ENCODE measurements at regions not wholly inside any gene's neighbourhood (a gene's known extent, or its start where the extent isn't known, plus 50 kb on each side); places are given as distances from the start of the nearest gene placed in this dataset.
"Not testable (repeated sequence)": the region's sequence is repeated elsewhere in the genome, so short reads cannot be mapped to it uniquely, and the experiment has no call there.

- no peak for DNase-seq (ENCODE audit: low spot score)
- in situ Hi-C loops (cut with MboI; ENCODE audit: low pct_unique_long_range_greater_than_20kb, low sequenced_read_pairs, unreplicated experiment) = no loop called here
- TF ChIP-seq, protein P1, sequence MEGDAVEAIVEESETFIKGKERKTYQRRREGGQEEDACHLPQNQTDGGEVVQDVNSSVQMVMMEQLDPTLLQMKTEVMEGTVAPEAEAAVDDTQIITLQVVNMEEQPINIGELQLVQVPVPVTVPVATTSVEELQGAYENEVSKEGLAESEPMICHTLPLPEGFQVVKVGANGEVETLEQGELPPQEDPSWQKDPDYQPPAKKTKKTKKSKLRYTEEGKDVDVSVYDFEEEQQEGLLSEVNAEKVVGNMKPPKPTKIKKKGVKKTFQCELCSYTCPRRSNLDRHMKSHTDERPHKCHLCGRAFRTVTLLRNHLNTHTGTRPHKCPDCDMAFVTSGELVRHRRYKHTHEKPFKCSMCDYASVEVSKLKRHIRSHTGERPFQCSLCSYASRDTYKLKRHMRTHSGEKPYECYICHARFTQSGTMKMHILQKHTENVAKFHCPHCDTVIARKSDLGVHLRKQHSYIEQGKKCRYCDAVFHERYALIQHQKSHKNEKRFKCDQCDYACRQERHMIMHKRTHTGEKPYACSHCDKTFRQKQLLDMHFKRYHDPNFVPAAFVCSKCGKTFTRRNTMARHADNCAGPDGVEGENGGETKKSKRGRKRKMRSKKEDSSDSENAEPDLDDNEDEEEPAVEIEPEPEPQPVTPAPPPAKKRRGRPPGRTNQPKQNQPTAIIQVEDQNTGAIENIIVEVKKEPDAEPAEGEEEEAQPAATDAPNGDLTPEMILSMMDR (IDR thresholded peaks at IDR 0.05; ENCODE audit: extremely low read depth, insufficient read depth, missing control alignments) = no peak
Measured at GRCh38 chr15:25095179-25095578, 140.4 kb downstream of the SNRPN start.

DNA sequence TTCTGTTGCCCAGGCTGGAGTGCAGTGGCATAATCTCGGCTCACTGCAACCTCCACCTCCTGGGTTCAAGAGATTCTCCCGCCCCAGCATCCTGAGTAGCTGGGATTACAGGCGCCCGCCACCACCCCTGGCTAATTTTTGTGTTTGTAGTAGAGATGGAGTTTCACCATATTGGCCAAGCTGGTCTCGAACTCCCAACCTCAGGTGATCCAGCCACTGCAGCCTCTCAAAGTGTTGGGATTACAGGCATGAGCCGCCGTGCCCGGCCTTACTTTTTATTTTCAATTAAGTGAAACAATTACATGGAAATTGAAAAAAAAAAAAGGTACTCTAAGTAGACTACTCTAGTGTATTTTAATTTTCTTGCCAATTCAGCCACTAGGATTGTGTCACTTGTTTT is 145.2 kb downstream of the SNRPN start:
- in situ Hi-C loops (cut with MboI; ENCODE audit: low pct_unique_long_range_greater_than_20kb, low sequenced_read_pairs, unreplicated experiment); DNase-seq (ENCODE audit: low spot score): not testable (repeated sequence)

GRCh38 chr15:25106209-25106608 is 151.4 kb downstream of the SNRPN start:
- DNase-seq (ENCODE audit: low spot score) = no peak
- in situ Hi-C loops (cut with MboI; ENCODE audit: low pct_unique_long_range_greater_than_20kb, low sequenced_read_pairs, unreplicated experiment) = no loop called here
- TF ChIP-seq, protein P1 (IDR thresholded peaks at IDR 0.05; ENCODE audit: extremely low read depth, insufficient read depth, missing control alignments) = no peak

- TF ChIP-seq, protein P1 (IDR thresholded peaks at IDR 0.05; ENCODE audit: extremely low read depth, insufficient read depth, missing control alignments) = no peak
- in situ Hi-C loops (cut with MboI; ENCODE audit: low pct_unique_long_range_greater_than_20kb, low sequenced_read_pairs, unreplicated experiment) = no loop called here
- no peak for DNase-seq (ENCODE audit: low spot score)
Measured at GRCh38 chr15:25133804-25134203, 179.0 kb downstream of the SNRPN start.

- TF ChIP-seq, protein P1 (IDR thresholded peaks at IDR 0.05; ENCODE audit: extremely low read depth, insufficient read depth, missing control alignments) = no peak
- in situ Hi-C loops (cut with MboI; ENCODE audit: low pct_unique_long_range_greater_than_20kb, low sequenced_read_pairs, unreplicated experiment) = no loop called here
- DNase-seq (ENCODE audit: low spot score) = no peak
Measured at GRCh38 chr15:25134546-25134945, 179.8 kb downstream of the SNRPN start.

DNA sequence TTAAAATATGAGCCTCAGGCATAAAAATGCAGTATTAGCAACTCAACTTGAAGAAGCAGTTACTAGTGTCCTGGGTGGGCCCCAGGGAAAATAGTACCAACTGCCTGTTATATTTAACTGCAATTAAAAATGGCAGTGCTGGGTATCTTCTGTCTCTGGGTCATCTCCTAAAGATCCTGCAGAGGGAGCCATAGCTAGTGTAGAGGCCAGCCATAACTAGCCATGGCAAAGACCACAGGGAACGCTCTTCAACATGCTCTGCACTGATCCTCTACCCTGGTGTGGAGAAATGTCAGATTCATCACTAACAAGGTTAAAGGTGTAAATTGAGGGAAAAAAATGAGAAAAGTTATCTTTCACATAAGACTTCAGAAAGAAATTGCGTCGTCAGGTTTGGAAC is 181.3 kb downstream of the SNRPN start:
- DNase-seq (ENCODE audit: low spot score) = no peak
- TF ChIP-seq, protein P1 (IDR thresholded peaks at IDR 0.05; ENCODE audit: extremely low read depth, insufficient read depth, missing control alignments) = peak; percentile 34
- in situ Hi-C loops (cut with MboI; ENCODE audit: low pct_unique_long_range_greater_than_20kb, low sequenced_read_pairs, unreplicated experiment) = no loop called here

DNA sequence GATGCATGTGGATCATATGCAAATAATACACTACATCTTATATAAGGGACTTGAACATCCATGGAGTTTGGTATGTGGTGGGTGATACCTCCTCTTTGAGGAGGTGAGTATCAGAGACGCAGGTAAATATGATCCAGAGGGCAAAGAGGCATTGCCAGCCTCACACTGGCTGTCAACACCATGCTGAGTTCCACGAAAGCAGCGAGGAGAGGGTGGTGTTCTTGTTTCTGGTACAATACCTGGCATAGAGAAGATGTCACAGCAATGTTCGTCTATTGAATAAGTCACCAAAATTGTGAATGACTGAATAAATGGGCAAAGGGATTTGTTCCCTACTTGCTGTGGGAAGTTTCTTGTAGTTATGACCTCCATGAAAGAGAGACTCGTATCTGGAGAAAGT is 182.2 kb downstream of the SNRPN start:
- in situ Hi-C loops (cut with MboI; ENCODE audit: low pct_unique_long_range_greater_than_20kb, low sequenced_read_pairs, unreplicated experiment) = no loop called here
- no peak for DNase-seq (ENCODE audit: low spot score)
- TF ChIP-seq, protein P1 (IDR thresholded peaks at IDR 0.05; ENCODE audit: extremely low read depth, insufficient read depth, missing control alignments) = no peak

Measured in GM13977 (cell line).